Astrocyte (in vitro differentiated cells and primary cell): ENCODE measurements at regions not wholly inside any gene's neighbourhood (a gene's known extent, or its start where the extent isn't known, plus 50 kb on each side); places are given as distances from the start of the nearest gene placed in this dataset.
A peak's percentile ranks its signal among the peaks of the same experiment; 100 is the strongest.

Experiments used
- DNase-seq: peaks from one replicate; pipeline ENCODE4 v3.0.0-alpha.2; 2010; ENCODE audit warnings: low read depth
- FAIRE-seq: peaks from 2 replicates; lab custom pipeline; 2011; peaks lifted over from hg19 to GRCh38; lab: Jason Lieb, UNC
- H2AFZ ChIP-seq: 2 replicates; pipeline ENCODE4 v1.6.0; 2012; ENCODE audit warnings: low read depth, low read length, inconsistent platforms
- H3K27ac ChIP-seq: 2 replicates; pipeline ENCODE4 v1.5.1; 2011; ENCODE audit warnings: low read depth, low read length, inconsistent platforms
- H3K27me3 ChIP-seq: 2 replicates; pipeline ENCODE4 v1.6.0; 2011; ENCODE audit warnings: low read length, inconsistent platforms; ENCODE audit not compliant: insufficient read depth
- H3K36me3 ChIP-seq: 2 replicates; pipeline ENCODE4 v1.5.1; 2011; ENCODE audit warnings: low read length, inconsistent platforms; ENCODE audit not compliant: insufficient read depth
- H3K4me1 ChIP-seq: 2 replicates; pipeline ENCODE4 v1.5.1; 2011; ENCODE audit warnings: low read length, inconsistent platforms; ENCODE audit not compliant: insufficient read depth
- H3K4me2 ChIP-seq: 2 replicates; pipeline ENCODE4 v1.6.0; 2012; ENCODE audit warnings: low read length, inconsistent platforms
- H3K4me3 ChIP-seq: 2 replicates; pipeline ENCODE4 v1.5.1; 2011; ENCODE audit warnings: low read depth, mild to moderate bottlenecking, low read length, inconsistent platforms; ENCODE audit not compliant: insufficient read depth
- H3K79me2 ChIP-seq: 2 replicates; pipeline ENCODE4 v1.6.0; 2012; ENCODE audit warnings: mild to moderate bottlenecking, low read length, inconsistent platforms; ENCODE audit not compliant: insufficient read depth
- H3K9ac ChIP-seq: 2 replicates; pipeline ENCODE4 v1.6.0; 2012; ENCODE audit warnings: mild to moderate bottlenecking, low read length, inconsistent platforms
- H3K9me3 ChIP-seq: 2 replicates; pipeline ENCODE4 v1.5.1; 2012; ENCODE audit warnings: low read depth, mild to moderate bottlenecking, low read length, inconsistent platforms; ENCODE audit not compliant: insufficient read depth
- H4K20me1 ChIP-seq: 2 replicates; pipeline ENCODE4 v1.6.0; 2012; ENCODE audit warnings: low read length, inconsistent platforms; ENCODE audit not compliant: insufficient read depth
- H3K27ac Mint-ChIP-seq: one replicate; pipeline ENCODE4 v1.8.0; 2021; ENCODE audit warnings: mild to moderate bottlenecking, mixed read lengths; ENCODE audit not compliant: unreplicated experiment
- H3K27me3 Mint-ChIP-seq: one replicate; pipeline ENCODE4 v1.8.0; 2021; ENCODE audit warnings: low read depth, mixed read lengths; ENCODE audit not compliant: unreplicated experiment
- H3K36me3 Mint-ChIP-seq: one replicate; pipeline ENCODE4 v1.8.0; 2021; ENCODE audit warnings: low read depth, mixed read lengths; ENCODE audit not compliant: unreplicated experiment
- H3K4me1 Mint-ChIP-seq: one replicate; pipeline ENCODE4 v1.8.0; 2021; ENCODE audit warnings: low read depth, mixed read lengths; ENCODE audit not compliant: unreplicated experiment
- H3K4me3 Mint-ChIP-seq: one replicate; pipeline ENCODE4 v1.8.0; 2021; ENCODE audit warnings: mild to moderate bottlenecking, moderate library complexity, mixed read lengths; ENCODE audit not compliant: unreplicated experiment
- H3K9me3 Mint-ChIP-seq: one replicate; pipeline ENCODE4 v1.8.0; 2021; ENCODE audit warnings: mild to moderate bottlenecking, mixed read lengths; ENCODE audit not compliant: unreplicated experiment
- EZH2 ChIP-seq: IDR thresholded peaks from 2 replicates; pipeline ENCODE4 v1.6.1; 2012; ENCODE audit warnings: mild to moderate bottlenecking, low read length, inconsistent platforms; ENCODE audit not compliant: insufficient read depth
- TF ChIP-seq, protein P1 (sequence below): IDR thresholded peaks from 2 replicates; pipeline ENCODE4 v1.5.1; 2011; ENCODE audit warnings: low read depth, mild to moderate bottlenecking, inconsistent platforms, low read length, moderate library complexity; ENCODE audit not compliant: insufficient read depth

DNA sequence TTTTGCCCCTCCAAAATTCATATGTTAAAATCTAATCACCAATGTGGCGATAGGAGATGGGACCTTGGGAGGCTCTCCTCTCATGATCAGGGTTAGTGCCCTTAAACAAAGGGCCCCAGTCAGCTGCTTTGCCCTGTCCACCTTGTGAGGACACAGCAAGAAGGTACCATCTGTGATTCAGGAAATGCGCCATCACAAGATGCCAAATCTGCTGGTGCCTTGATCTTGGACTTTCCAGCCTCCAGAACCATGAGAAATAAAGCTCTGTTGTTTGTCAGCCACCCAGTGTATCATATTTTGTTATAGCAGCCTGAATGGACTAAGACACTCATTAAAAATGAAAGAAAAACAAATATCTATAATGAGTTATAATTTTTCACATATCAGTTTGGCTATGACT, 63.0 kb upstream of the NKD1 start:
- Histone ChIP-seq H3K4me3 (no peak overlapping the region), H3K9me3 (no peaks in the 10 kb centered on the region), H3K27ac (no peak overlapping the region), H2AFZ (no peak overlapping the region), H3K27me3 (peaks cover 2% of the 10 kb centered on the region), H3K79me2 (no peaks in the 10 kb centered on the region), H4K20me1 (no peaks in the 10 kb centered on the region), H3K36me3 (no peaks in the 10 kb centered on the region), H3K9ac (no peak overlapping the region), H3K4me2 (no peak overlapping the region), H3K4me1 (no peaks in the 10 kb centered on the region)
- H3K4me1 Mint-ChIP-seq = no peaks in the 10 kb centered on the region
- no peaks in the 10 kb centered on the region for H3K36me3 Mint-ChIP-seq
- no peak for TF ChIP-seq EZH2
- TF ChIP-seq, protein P1, sequence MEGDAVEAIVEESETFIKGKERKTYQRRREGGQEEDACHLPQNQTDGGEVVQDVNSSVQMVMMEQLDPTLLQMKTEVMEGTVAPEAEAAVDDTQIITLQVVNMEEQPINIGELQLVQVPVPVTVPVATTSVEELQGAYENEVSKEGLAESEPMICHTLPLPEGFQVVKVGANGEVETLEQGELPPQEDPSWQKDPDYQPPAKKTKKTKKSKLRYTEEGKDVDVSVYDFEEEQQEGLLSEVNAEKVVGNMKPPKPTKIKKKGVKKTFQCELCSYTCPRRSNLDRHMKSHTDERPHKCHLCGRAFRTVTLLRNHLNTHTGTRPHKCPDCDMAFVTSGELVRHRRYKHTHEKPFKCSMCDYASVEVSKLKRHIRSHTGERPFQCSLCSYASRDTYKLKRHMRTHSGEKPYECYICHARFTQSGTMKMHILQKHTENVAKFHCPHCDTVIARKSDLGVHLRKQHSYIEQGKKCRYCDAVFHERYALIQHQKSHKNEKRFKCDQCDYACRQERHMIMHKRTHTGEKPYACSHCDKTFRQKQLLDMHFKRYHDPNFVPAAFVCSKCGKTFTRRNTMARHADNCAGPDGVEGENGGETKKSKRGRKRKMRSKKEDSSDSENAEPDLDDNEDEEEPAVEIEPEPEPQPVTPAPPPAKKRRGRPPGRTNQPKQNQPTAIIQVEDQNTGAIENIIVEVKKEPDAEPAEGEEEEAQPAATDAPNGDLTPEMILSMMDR = no peak
- H3K27ac Mint-ChIP-seq = no peak overlapping the region
- peaks cover 19% of the 10 kb centered on the region for H3K9me3 Mint-ChIP-seq
- FAIRE-seq (no peak), DNase-seq (no peak)
- no peak overlapping the region for H3K4me3 Mint-ChIP-seq
- H3K27me3 Mint-ChIP-seq = peaks cover 34% of the 10 kb centered on the region

GRCh38 chr16:50482271-50482670, 65.9 kb upstream of the NKD1 start:
- TF ChIP-seq, protein P1 = no peak
- TF ChIP-seq EZH2 = no peak
- Histone ChIP-seq H3K36me3 (no peaks in the 10 kb centered on the region), H4K20me1 (no peaks in the 10 kb centered on the region), H3K4me3 (no peak overlapping the region), H3K4me1 (no peaks in the 10 kb centered on the region), H3K27me3 (peaks cover 6% of the 10 kb centered on the region), H3K4me2 (no peak overlapping the region), H3K9ac (no peak overlapping the region), H2AFZ (no peak overlapping the region), H3K9me3 (no peaks in the 10 kb centered on the region), H3K27ac (no peak overlapping the region), H3K79me2 (no peaks in the 10 kb centered on the region)
- DNase-seq = no peak
- Mint-ChIP-seq H3K4me1 (no peaks in the 10 kb centered on the region), H3K27ac (peak overlapping the region; percentile 68), H3K36me3 (no peaks in the 10 kb centered on the region), H3K27me3 (peaks cover 24% of the 10 kb centered on the region), H3K9me3 (peaks cover 19% of the 10 kb centered on the region), H3K4me3 (no peak overlapping the region)
- no peak for FAIRE-seq

DNA sequence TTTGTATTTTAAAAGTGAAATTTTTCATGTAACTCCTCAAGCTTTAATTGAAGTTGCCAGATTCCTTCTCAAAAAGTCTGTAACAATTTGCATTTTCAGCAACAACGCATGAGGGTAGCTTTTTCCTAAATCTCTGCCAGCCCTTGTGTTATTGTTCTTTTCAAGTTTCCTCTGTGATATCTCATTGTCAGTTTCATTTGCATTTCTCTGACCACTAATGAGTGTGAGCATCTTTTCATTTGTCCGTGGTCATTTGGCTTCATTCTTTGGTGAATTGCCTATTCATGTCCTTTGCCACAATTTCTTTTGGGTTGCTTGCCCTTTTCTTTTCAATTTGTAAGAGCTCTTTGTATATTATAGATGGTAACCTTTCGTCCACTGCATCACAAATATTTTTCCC, 68.0 kb upstream of the NKD1 start:
- H3K79me2 ChIP-seq = no peaks in the 10 kb centered on the region
- H3K36me3 ChIP-seq = no peaks in the 10 kb centered on the region
- no peaks in the 10 kb centered on the region for H4K20me1 ChIP-seq
- Mint-ChIP-seq H3K9me3 (peaks cover 18% of the 10 kb centered on the region), H3K4me1 (no peaks in the 10 kb centered on the region), H3K27me3 (peaks cover 31% of the 10 kb centered on the region), H3K36me3 (no peaks in the 10 kb centered on the region), H3K27ac (no peak overlapping the region), H3K4me3 (no peak overlapping the region)
- no peak overlapping the region for H2AFZ ChIP-seq
- H3K4me2 ChIP-seq = no peak overlapping the region
- no peak for FAIRE-seq
- DNase-seq = no peak
- H3K27ac ChIP-seq = no peak overlapping the region
- H3K9me3 ChIP-seq = no peaks in the 10 kb centered on the region
- no peak overlapping the region for H3K9ac ChIP-seq
- H3K4me1 ChIP-seq = no peaks in the 10 kb centered on the region
- no peak overlapping the region for H3K4me3 ChIP-seq
- peaks cover 9% of the 10 kb centered on the region for H3K27me3 ChIP-seq
- TF ChIP-seq, protein P1 = no peak
- no peak for TF ChIP-seq EZH2
